ENCODE measurements at regions not wholly inside any gene's neighbourhood (a gene's known extent, or its start where the extent isn't known, plus 50 kb on each side); places are given as distances from the start of the nearest gene placed in this dataset.

DNA sequence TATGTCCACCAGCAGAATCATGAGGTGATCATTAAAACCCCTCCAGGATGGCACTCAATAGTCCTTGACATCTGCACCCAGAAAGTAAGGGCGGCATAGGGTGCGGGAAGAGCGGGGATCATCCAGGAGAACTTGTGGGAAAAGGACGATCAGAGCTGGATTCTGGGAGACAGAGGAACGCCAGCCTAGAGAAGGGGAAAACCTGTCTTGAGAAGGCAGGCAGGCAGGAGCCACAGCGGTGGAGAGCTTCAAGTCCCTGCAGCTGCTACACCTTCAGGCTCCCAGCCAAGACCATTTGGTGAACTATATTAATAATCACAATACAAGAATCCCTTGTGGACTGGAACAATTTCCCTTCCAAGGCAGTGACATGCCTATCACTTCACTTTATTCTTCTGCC lies 134.3 kb downstream of the BUD13 start:
- H3K4me3 ChIP-seq (ENCODE audit: low read depth, low read length): no peak overlapping the region
- TF ChIP-seq CTCF (IDR thresholded peaks at IDR 0.05; ENCODE audit: insufficient read depth, low read depth, low read length): no peak
- no peak for DNase-seq (ENCODE audit: low read depth)

GRCh38 chr11:116637766-116638165 lies 135.0 kb downstream of the BUD13 start:
- no peak overlapping the region for H3K4me3 ChIP-seq (ENCODE audit: low read depth, low read length)
- TF ChIP-seq CTCF (IDR thresholded peaks at IDR 0.05; ENCODE audit: insufficient read depth, low read depth, low read length): no peak
- DNase-seq (ENCODE audit: low read depth): no peak

DNA sequence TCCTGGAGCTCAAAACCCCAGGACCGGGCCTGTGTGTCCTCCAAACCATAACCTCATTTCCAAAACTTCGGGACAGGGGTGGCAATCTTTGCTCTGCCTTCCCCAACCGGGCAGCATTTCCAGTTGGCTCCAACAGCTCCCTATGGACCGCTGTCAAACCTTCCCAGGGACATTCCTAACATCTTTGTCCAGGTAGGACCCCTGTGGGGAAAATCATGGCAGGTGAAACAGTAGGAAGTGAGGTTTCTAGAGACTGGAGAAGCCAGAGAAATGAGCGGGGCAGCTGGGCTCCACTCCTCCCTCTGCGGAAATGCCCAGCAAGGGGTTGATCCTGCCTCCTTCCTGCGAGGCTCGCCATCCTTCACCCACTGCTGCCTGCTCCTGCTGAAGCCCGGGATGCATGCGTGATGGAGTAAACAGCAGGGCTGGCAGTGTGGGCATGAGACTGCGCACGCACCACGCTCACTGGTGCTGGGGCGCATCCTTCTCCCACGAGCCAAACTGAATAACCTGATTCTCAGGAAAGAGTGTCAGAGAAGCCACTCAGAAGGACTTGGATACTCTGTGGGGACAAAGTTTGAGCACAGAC lies 136.4 kb downstream of the BUD13 start:
- no peak for TF ChIP-seq CTCF (IDR thresholded peaks at IDR 0.05; ENCODE audit: insufficient read depth, low read depth, low read length)

GRCh38 chr11:116631201-116631600 lies 141.6 kb downstream of the BUD13 start:
- no peak overlapping the region for H3K4me3 ChIP-seq (ENCODE audit: low read depth, low read length)
- no peak for DNase-seq (ENCODE audit: low read depth)
- TF ChIP-seq CTCF (IDR thresholded peaks at IDR 0.05; ENCODE audit: insufficient read depth, low read depth, low read length): no peak

More for the DNA sequence above, 136.4 kb downstream of the BUD13 start:
- no peak overlapping the region for H3K4me3 ChIP-seq (ENCODE audit: low read depth, low read length)
- DNase-seq (ENCODE audit: low read depth): no peak

DNA sequence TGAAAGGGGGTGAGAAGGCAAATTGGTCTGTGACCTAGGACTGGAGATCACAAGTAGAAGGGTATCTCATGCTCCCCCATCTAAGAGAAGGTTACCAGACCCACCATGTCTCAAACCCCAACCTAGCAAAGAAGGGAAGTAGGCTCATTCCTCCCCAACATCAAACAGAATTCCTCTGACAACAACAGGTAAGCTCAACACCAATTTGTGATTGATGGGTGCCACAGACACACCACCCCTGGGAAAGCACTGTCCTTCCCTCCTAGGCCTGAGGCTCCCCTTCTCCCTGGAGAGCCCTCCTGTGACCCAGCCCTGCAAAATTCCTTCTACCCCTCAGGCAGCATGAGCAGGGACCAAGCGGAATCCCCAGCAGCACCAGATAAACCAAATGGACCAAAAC lies 154.3 kb downstream of the BUD13 start:
- no peak for DNase-seq (ENCODE audit: low read depth)
- no peak overlapping the region for H3K4me3 ChIP-seq (ENCODE audit: low read depth, low read length)
- TF ChIP-seq CTCF (IDR thresholded peaks at IDR 0.05; ENCODE audit: insufficient read depth, low read depth, low read length): no peak

GRCh38 chr11:116615211-116615865 lies 157.4 kb downstream of the BUD13 start:
- no peak for TF ChIP-seq CTCF (IDR thresholded peaks at IDR 0.05; ENCODE audit: insufficient read depth, low read depth, low read length)
- DNase-seq (ENCODE audit: low read depth): no peak
- H3K4me3 ChIP-seq (ENCODE audit: low read depth, low read length): no peak overlapping the region
